Naive thymus-derived CD4-positive, alpha-beta T cell (primary cell): ENCODE measurements at regions not wholly inside any gene's neighbourhood (a gene's known extent, or its start where the extent isn't known, plus 50 kb on each side); places are given as distances from the start of the nearest gene placed in this dataset.

Experiments
- ATAC-seq: fragments of 150-1000 bp; cut with Tn5 transposase; 2 replicates; pipeline ENCODE4 v1.10.0; 2021; ENCODE audit warnings: mild to moderate bottlenecking, moderate library complexity
- CTCF ChIA-PET: fragments of 350-600 bp; sonication (Branson Sonifier 250); formaldehyde crosslinking; loops from one replicate; lab custom pipeline; 2021; ENCODE audit warnings: antibody characterized with exemption; lab: Charles Lee
- POLR2A ChIA-PET: fragments of 350-600 bp; sonication (Branson Sonifier 250); formaldehyde crosslinking; loops from one replicate; lab custom pipeline; 2021; ENCODE audit warnings: antibody characterized with exemption, inconsistent platforms; lab: Charles Lee
- DNase-seq, 9 donors: peaks; one replicate each; pipeline versions ENCODE4 v3.0.0 to v3.0.0-alpha.2; 2020 to 2022; ENCODE audit warnings: mixed read lengths in 1 of 9
- H3K27ac ChIP-seq: one replicate; pipeline ENCODE4 v1.7.0; 2013; ENCODE audit warnings: mild to moderate bottlenecking, low read depth, low read length, moderate library complexity
- H3K27me3 ChIP-seq, 2 donors: one replicate each; pipeline ENCODE4 v1.7.0; 2013; ENCODE audit warnings: low read length in 2 of 2, mild to moderate bottlenecking in 2 of 2, moderate library complexity in 2 of 2; ENCODE audit not compliant: control insufficient read depth in 2 of 2, insufficient read depth in 2 of 2
- H3K36me3 ChIP-seq, 3 experiments: 1 replicate in 2 of 3; 2 replicates in 1 of 3; pipeline ENCODE4 v1.7.0; 2013; ENCODE audit warnings: low read length in 3 of 3, mild to moderate bottlenecking in 3 of 3, moderate library complexity in 1 of 3; ENCODE audit not compliant: insufficient read depth in 3 of 3, control insufficient read depth in 2 of 3
- H3K4me1 ChIP-seq, 2 donors: one replicate each; pipeline ENCODE4 v1.7.0; 2013; ENCODE audit warnings: low read length in 2 of 2, mild to moderate bottlenecking in 2 of 2, moderate library complexity in 1 of 2; ENCODE audit not compliant: control insufficient read depth in 2 of 2, insufficient read depth in 2 of 2
- H3K4me3 ChIP-seq: 2 replicates; pipeline ENCODE4 v1.7.0; 2013; ENCODE audit warnings: mild to moderate bottlenecking, low read length
- H3K9me3 ChIP-seq, 3 experiments: 1 replicate in 2 of 3; 2 replicates in 1 of 3; pipeline ENCODE4 v1.7.0; 2013; ENCODE audit warnings: low read length in 3 of 3; ENCODE audit not compliant: control insufficient read depth in 2 of 3
- H3K27ac Mint-ChIP-seq, 9 donors: one replicate each; pipeline ENCODE4 v1.8.0; 2020 to 2022; ENCODE audit warnings: mixed read lengths in 9 of 9, mild to moderate bottlenecking in 8 of 9, moderate library complexity in 5 of 9, inconsistent platforms in 2 of 9
- H3K27me3 Mint-ChIP-seq, 5 donors: one replicate each; pipeline ENCODE4 v1.8.0; 2021 to 2022; ENCODE audit warnings: mixed read lengths in 5 of 5, mild to moderate bottlenecking in 1 of 5
- H3K36me3 Mint-ChIP-seq, 5 donors: one replicate each; pipeline ENCODE4 v1.8.0; 2020 to 2022; ENCODE audit warnings: mixed read lengths in 5 of 5, mild to moderate bottlenecking in 3 of 5, inconsistent platforms in 1 of 5
- H3K4me1 Mint-ChIP-seq, 7 donors: one replicate each; pipeline ENCODE4 v1.8.0; 2020 to 2022; ENCODE audit warnings: mixed read lengths in 7 of 7, mild to moderate bottlenecking in 3 of 7, inconsistent platforms in 1 of 7
- H3K4me3 Mint-ChIP-seq, 10 donors: one replicate each; pipeline ENCODE4 v1.8.0; 2020 to 2022; ENCODE audit warnings: mild to moderate bottlenecking in 10 of 10, mixed read lengths in 10 of 10, moderate library complexity in 6 of 10, inconsistent platforms in 2 of 10
- H3K9me3 Mint-ChIP-seq, 11 donors: one replicate each; pipeline ENCODE4 v1.8.0; 2020 to 2022; ENCODE audit warnings: mixed read lengths in 11 of 11, mild to moderate bottlenecking in 4 of 11, inconsistent platforms in 1 of 11, moderate library complexity in 1 of 11
- intact Hi-C, 2 donors: fragments of 100-400 bp; cut with micrococcal nuclease; formaldehyde crosslinking; loops; one replicate each; pipeline ENCODE4 v1.15.1; 2023

GRCh38 chr5:56388229-56388985, 155.3 kb upstream of the ANKRD55 start:
- Mint-ChIP-seq H3K9me3 (peaks cover 0 to 12% (median 0%) of the 10 kb centered on the region in 11 donors), H3K27me3 (peaks cover 0 to 6% (median 0%) of the 10 kb centered on the region in 5 donors), H3K4me1 (peaks cover 0 to 8% (median 0%) of the 10 kb centered on the region in 7 donors), H3K36me3 (peaks cover 0 to 15% (median 0%) of the 10 kb centered on the region in 5 donors), H3K27ac (no peak overlapping the region), H3K4me3 (no peak overlapping the region)
- H3K4me3 ChIP-seq = no peak overlapping the region
- no peak for ATAC-seq
- no peak for DNase-seq
- intact Hi-C loops = no loop called here
- H3K9me3 ChIP-seq = no peaks in the 10 kb centered on the region
- H3K4me1 ChIP-seq = no peaks in the 10 kb centered on the region
- H3K36me3 ChIP-seq = no peaks in the 10 kb centered on the region
- no peak overlapping the region for H3K27ac ChIP-seq
- CTCF ChIA-PET = no interaction called here
- POLR2A ChIA-PET = no interaction called here
- H3K27me3 ChIP-seq = no peaks in the 10 kb centered on the region

- no peaks in the 10 kb centered on the region for H3K9me3 ChIP-seq
- H3K4me3 ChIP-seq = no peak overlapping the region
- DNase-seq (no peak), ATAC-seq (no peak)
- no peaks in the 10 kb centered on the region for H3K27me3 ChIP-seq
- H3K4me1 ChIP-seq = no peaks in the 10 kb centered on the region
- Mint-ChIP-seq H3K36me3 (peaks cover 0 to 6% (median 0%) of the 10 kb centered on the region in 5 donors), H3K9me3 (peaks cover 0 to 4% (median 0%) of the 10 kb centered on the region in 11 donors), H3K4me3 (no peak overlapping the region), H3K27ac (no peak overlapping the region), H3K4me1 (peaks cover 0 to 2% (median 0%) of the 10 kb centered on the region in 7 donors), H3K27me3 (peaks cover 0 to 6% (median 0%) of the 10 kb centered on the region in 5 donors)
- H3K36me3 ChIP-seq = no peaks in the 10 kb centered on the region
- CTCF ChIA-PET = no interaction called here
- H3K27ac ChIP-seq = no peak overlapping the region
- intact Hi-C loops = no loop called here
- POLR2A ChIA-PET = no interaction called here
Measured at GRCh38 chr5:56386046-56386445, 152.9 kb upstream of the ANKRD55 start.

- no peak for DNase-seq
- H3K36me3 ChIP-seq = no peaks in the 10 kb centered on the region
- CTCF ChIA-PET = interaction anchor here (1.2 kb wide), 1 partner anchor 10 kb away, joined by 3 read pairs; no protein-coding TSS in a partner anchor
- Mint-ChIP-seq H3K27me3 (peaks cover 0 to 13% (median 0%) of the 10 kb centered on the region in 5 donors), H3K4me1 (peaks cover 0 to 9% (median 0%) of the 10 kb centered on the region in 7 donors), H3K9me3 (peaks cover 0 to 2% (median 0%) of the 10 kb centered on the region in 11 donors), H3K4me3 (no peak overlapping the region), H3K27ac (no peak overlapping the region), H3K36me3 (no peaks in the 10 kb centered on the region)
- H3K27ac ChIP-seq = no peak overlapping the region
- H3K27me3 ChIP-seq = no peaks in the 10 kb centered on the region
- POLR2A ChIA-PET = interaction anchor here (0.6 to 0.7 kb wide), 3 partner anchors 13 to 57 kb away, joined by 3 read pairs; no protein-coding TSS in a partner anchor
- no peaks in the 10 kb centered on the region for H3K4me1 ChIP-seq
- no peak for ATAC-seq
- no peak overlapping the region for H3K4me3 ChIP-seq
- intact Hi-C loops = no loop called here
- H3K9me3 ChIP-seq = no peaks in the 10 kb centered on the region
Measured at GRCh38 chr5:56384186-56384585, 151.1 kb upstream of the ANKRD55 start.

- Histone ChIP-seq H3K9me3 (no peaks in the 10 kb centered on the region), H3K36me3 (no peaks in the 10 kb centered on the region), H3K4me1 (no peaks in the 10 kb centered on the region), H3K27ac (no peak overlapping the region), H3K4me3 (no peak overlapping the region), H3K27me3 (no peaks in the 10 kb centered on the region)
- H3K9me3 Mint-ChIP-seq = peaks cover 0 to 2% (median 0%) of the 10 kb centered on the region in 11 donors
- CTCF ChIA-PET = interaction anchor here (1.2 kb wide), 1 partner anchor 10 kb away, joined by 3 read pairs; no protein-coding TSS in a partner anchor
- peaks cover 0 to 9% (median 0%) of the 10 kb centered on the region in 7 donors for H3K4me1 Mint-ChIP-seq
- H3K36me3 Mint-ChIP-seq = no peaks in the 10 kb centered on the region
- POLR2A ChIA-PET = interaction anchor here (0.6 kb wide), 1 partner anchor 14 kb away, joined by 3 read pairs; no protein-coding TSS in a partner anchor
- H3K27ac Mint-ChIP-seq = no peak overlapping the region
- no peak for DNase-seq
- no peak overlapping the region for H3K4me3 Mint-ChIP-seq
- ATAC-seq = no peak
- intact Hi-C loops = no loop called here
- peaks cover 0 to 13% (median 0%) of the 10 kb centered on the region in 5 donors for H3K27me3 Mint-ChIP-seq
Measured at GRCh38 chr5:56383761-56384160, 150.6 kb upstream of the ANKRD55 start.

GRCh38 chr5:56382896-56383295, 149.8 kb upstream of the ANKRD55 start:
- intact Hi-C loops = no loop called here
- POLR2A ChIA-PET = no interaction called here
- no peaks in the 10 kb centered on the region for H3K4me1 ChIP-seq
- H3K36me3 ChIP-seq = no peaks in the 10 kb centered on the region
- no peak overlapping the region for H3K27ac ChIP-seq
- Mint-ChIP-seq H3K36me3 (no peaks in the 10 kb centered on the region), H3K27ac (no peak overlapping the region), H3K9me3 (peaks cover 0 to 2% (median 0%) of the 10 kb centered on the region in 11 donors), H3K4me3 (no peak overlapping the region), H3K4me1 (peaks cover 0 to 9% (median 0%) of the 10 kb centered on the region in 7 donors), H3K27me3 (peaks cover 0 to 13% (median 0%) of the 10 kb centered on the region in 5 donors)
- CTCF ChIA-PET = no interaction called here
- H3K27me3 ChIP-seq = no peaks in the 10 kb centered on the region
- no peak for ATAC-seq
- DNase-seq = no peak
- H3K4me3 ChIP-seq = no peak overlapping the region
- no peaks in the 10 kb centered on the region for H3K9me3 ChIP-seq

GRCh38 chr5:56377573-56377972, 144.4 kb upstream of the ANKRD55 start:
- no peak overlapping the region for H3K27ac ChIP-seq
- no peak for ATAC-seq
- peaks cover 0 to 15% (median 3%) of the 10 kb centered on the region in 11 donors for H3K9me3 Mint-ChIP-seq
- H3K4me3 Mint-ChIP-seq = no peak overlapping the region
- DNase-seq = no peak
- intact Hi-C loops = no loop called here
- H3K9me3 ChIP-seq = peaks cover 0 to 5% (median 0%) of the 10 kb centered on the region in 3 experiments
- CTCF ChIA-PET = no interaction called here
- no peak overlapping the region for H3K4me3 ChIP-seq
- no peaks in the 10 kb centered on the region for H3K4me1 ChIP-seq
- H3K27me3 Mint-ChIP-seq = peaks cover 0 to 12% (median 0%) of the 10 kb centered on the region in 5 donors
- peaks cover 0 to 9% (median 5%) of the 10 kb centered on the region in 5 donors for H3K36me3 Mint-ChIP-seq
- peaks cover 0 to 9% (median 0%) of the 10 kb centered on the region in 7 donors for H3K4me1 Mint-ChIP-seq
- H3K27ac Mint-ChIP-seq = no peak overlapping the region
- H3K36me3 ChIP-seq = no peaks in the 10 kb centered on the region
- no peaks in the 10 kb centered on the region for H3K27me3 ChIP-seq
- POLR2A ChIA-PET = no interaction called here
